GM23338 (cell line): ENCODE measurements at regions not wholly inside any gene's neighbourhood (a gene's known extent, or its start where the extent isn't known, plus 50 kb on each side); places are given as distances from the start of the nearest gene placed in this dataset.

Experiments
- ATAC-seq: fragments of 200-7000 bp; cut with Tn5 transposase; 3 replicates; pipeline ENCODE4 v1.9.1; 2020
- DNase-seq: peaks from one replicate; pipeline ENCODE4 v3.0.0-alpha.2; 2015; ENCODE audit warnings: low spot score
- H2AFZ ChIP-seq: fragments of 200-600 bp; sonication (generic); 2 replicates; pipeline ENCODE4 v1.8.0; 2016; ENCODE audit warnings: antibody characterized with exemption, mild to moderate bottlenecking, moderate library complexity
- H3F3A ChIP-seq: fragments of 200-600 bp; sonication (generic); replicated peaks from 2 replicates; pipeline ENCODE4 v1.8.0; 2017; ENCODE audit warnings: antibody characterized with exemption, mixed run types, low read depth
- H3K27ac ChIP-seq: fragments of 200-600 bp; sonication (generic); 2 replicates; pipeline ENCODE4 v1.6.1; 2016; ENCODE audit warnings: low read depth
- H3K27me3 ChIP-seq: fragments of 200-600 bp; sonication (generic); 2 replicates; pipeline ENCODE4 v1.8.0; 2016; ENCODE audit warnings: mild to moderate bottlenecking, mixed run types, moderate library complexity; ENCODE audit not compliant: insufficient read depth
- H3K36me3 ChIP-seq: fragments of 200-600 bp; sonication (generic); 2 replicates; pipeline ENCODE4 v1.8.0; 2016; ENCODE audit warnings: mild to moderate bottlenecking; ENCODE audit not compliant: insufficient read depth
- H3K4me1 ChIP-seq: fragments of 200-600 bp; sonication (generic); 2 replicates; pipeline ENCODE4 v1.8.0; 2016; ENCODE audit warnings: mild to moderate bottlenecking, moderate library complexity; ENCODE audit not compliant: insufficient read depth
- H3K4me2 ChIP-seq: fragments of 200-600 bp; sonication (generic); 2 replicates; pipeline ENCODE4 v1.7.1; 2017; ENCODE audit warnings: mixed run types
- H3K4me3 ChIP-seq: fragments of 200-600 bp; sonication (generic); 2 replicates; pipeline ENCODE4 v1.6.1; 2016; ENCODE audit warnings: mixed run types
- H3K79me2 ChIP-seq: fragments of 200-600 bp; sonication (generic); replicated peaks from 2 replicates; pipeline ENCODE4 v1.8.0; 2017; ENCODE audit warnings: mild to moderate bottlenecking; ENCODE audit not compliant: insufficient read depth
- H3K9me2 ChIP-seq: fragments of 200-600 bp; sonication (generic); 2 replicates; pipeline ENCODE4 v1.8.0; 2017; ENCODE audit not compliant: insufficient read depth
- H4K20me1 ChIP-seq: fragments of 200-600 bp; sonication (generic); replicated peaks from 2 replicates; pipeline ENCODE4 v1.8.0; 2017; ENCODE audit warnings: mild to moderate bottlenecking; ENCODE audit not compliant: insufficient read depth
- H3K27ac Mint-ChIP-seq: 2 replicates; pipeline ENCODE4 v1.8.0; 2020; ENCODE audit warnings: inconsistent platforms, mild to moderate bottlenecking, moderate library complexity, mixed read lengths
- H3K27me3 Mint-ChIP-seq: 3 replicates; pipeline ENCODE4 v1.8.0; 2022; ENCODE audit warnings: low read depth, mild to moderate bottlenecking, moderate library complexity, mixed read lengths, inconsistent platforms; ENCODE audit not compliant: insufficient read depth, poor library complexity
- H3K36me3 Mint-ChIP-seq: 3 replicates; pipeline ENCODE4 v1.8.0; 2021; ENCODE audit warnings: low read depth, mild to moderate bottlenecking, inconsistent platforms, moderate library complexity, mixed read lengths
- H3K4me1 Mint-ChIP-seq: 3 replicates; pipeline ENCODE4 v1.8.0; 2020; ENCODE audit warnings: mild to moderate bottlenecking, inconsistent platforms, mixed read lengths
- H3K4me3 Mint-ChIP-seq: 3 replicates; pipeline ENCODE4 v1.8.0; 2021; ENCODE audit warnings: moderate library complexity, mild to moderate bottlenecking, inconsistent platforms, mixed read lengths
- H3K9me3 Mint-ChIP-seq: 3 replicates; pipeline ENCODE4 v1.8.0; 2020; ENCODE audit warnings: moderate library complexity, mild to moderate bottlenecking, inconsistent platforms, mixed read lengths
- CREB1 ChIP-seq: fragments of 250-450 bp; sonication (Bioruptor Pico); IDR thresholded peaks from 2 replicates; pipeline ENCODE4 v1.5.0; 2020; ENCODE audit warnings: low read depth, mild to moderate bottlenecking, moderate library complexity
- EZH2 ChIP-seq: fragments of 200-600 bp; sonication (generic); IDR thresholded peaks from one replicate; pipeline ENCODE4 v1.8.0; 2017; ENCODE audit warnings: antibody characterized with exemption, mild to moderate bottlenecking, low read depth; ENCODE audit not compliant: unreplicated experiment
- JUNB ChIP-seq: IDR thresholded peaks from one replicate; pipeline ENCODE4 v1.6.1; 2016; ENCODE audit warnings: antibody characterized with exemption; ENCODE audit not compliant: unreplicated experiment
- STAT1 ChIP-seq: IDR thresholded peaks from one replicate; pipeline ENCODE4 v1.6.1; 2016; ENCODE audit warnings: antibody characterized with exemption; ENCODE audit not compliant: unreplicated experiment
- ZNF114 ChIP-seq: fragments of 250-450 bp; sonication (Bioruptor Pico); IDR thresholded peaks from 2 replicates; pipeline ENCODE4 v1.5.0; 2020; ENCODE audit warnings: mild to moderate bottlenecking, moderate library complexity
- ZNF462 ChIP-seq: fragments of 250-450 bp; sonication (Bioruptor Pico); IDR thresholded peaks from 2 replicates; pipeline ENCODE4 v1.5.0; 2020; ENCODE audit warnings: mild to moderate bottlenecking, moderate library complexity
- TF ChIP-seq, protein P1 (sequence below): IDR thresholded peaks from one replicate; pipeline ENCODE4 v1.6.1; 2018; ENCODE audit warnings: antibody characterized with exemption; ENCODE audit not compliant: unreplicated experiment
- TF ChIP-seq, protein P2 (sequence below), 2 experiments: fragments of 200-600 bp in 1 of 2; sonication (generic) in 1 of 2; conservative IDR thresholded peaks; 2 replicates each; pipeline versions ENCODE4 v1.5.1 to v1.6.1; 2016 to 2017; ENCODE audit warnings: antibody characterized with exemption in 2 of 2, low read depth in 2 of 2, mild to moderate bottlenecking in 2 of 2, moderate library complexity in 1 of 2

DNA sequence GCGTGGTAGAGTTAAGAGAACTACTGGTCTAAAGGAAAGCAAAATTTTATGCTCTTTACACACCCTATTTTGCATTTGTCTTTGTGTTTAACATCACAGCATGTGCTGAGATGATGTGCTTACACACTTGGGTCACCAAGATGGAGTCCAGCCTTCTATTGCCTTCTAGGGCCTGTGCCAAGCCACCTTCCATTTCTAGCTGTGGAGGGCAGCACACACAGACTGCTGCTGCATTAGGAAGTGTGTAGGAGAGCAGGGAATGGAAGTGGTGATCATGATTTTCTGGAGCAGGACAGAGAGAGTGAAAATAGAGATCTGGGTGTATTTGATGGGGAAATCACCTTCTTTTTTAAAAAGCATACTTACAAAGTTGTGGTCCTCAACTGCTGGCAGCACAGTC, 191.6 kb downstream of the SOX4 start:
- peaks cover 29% of the 10 kb centered on the region for H3K4me1 Mint-ChIP-seq
- TF ChIP-seq, protein P1, sequence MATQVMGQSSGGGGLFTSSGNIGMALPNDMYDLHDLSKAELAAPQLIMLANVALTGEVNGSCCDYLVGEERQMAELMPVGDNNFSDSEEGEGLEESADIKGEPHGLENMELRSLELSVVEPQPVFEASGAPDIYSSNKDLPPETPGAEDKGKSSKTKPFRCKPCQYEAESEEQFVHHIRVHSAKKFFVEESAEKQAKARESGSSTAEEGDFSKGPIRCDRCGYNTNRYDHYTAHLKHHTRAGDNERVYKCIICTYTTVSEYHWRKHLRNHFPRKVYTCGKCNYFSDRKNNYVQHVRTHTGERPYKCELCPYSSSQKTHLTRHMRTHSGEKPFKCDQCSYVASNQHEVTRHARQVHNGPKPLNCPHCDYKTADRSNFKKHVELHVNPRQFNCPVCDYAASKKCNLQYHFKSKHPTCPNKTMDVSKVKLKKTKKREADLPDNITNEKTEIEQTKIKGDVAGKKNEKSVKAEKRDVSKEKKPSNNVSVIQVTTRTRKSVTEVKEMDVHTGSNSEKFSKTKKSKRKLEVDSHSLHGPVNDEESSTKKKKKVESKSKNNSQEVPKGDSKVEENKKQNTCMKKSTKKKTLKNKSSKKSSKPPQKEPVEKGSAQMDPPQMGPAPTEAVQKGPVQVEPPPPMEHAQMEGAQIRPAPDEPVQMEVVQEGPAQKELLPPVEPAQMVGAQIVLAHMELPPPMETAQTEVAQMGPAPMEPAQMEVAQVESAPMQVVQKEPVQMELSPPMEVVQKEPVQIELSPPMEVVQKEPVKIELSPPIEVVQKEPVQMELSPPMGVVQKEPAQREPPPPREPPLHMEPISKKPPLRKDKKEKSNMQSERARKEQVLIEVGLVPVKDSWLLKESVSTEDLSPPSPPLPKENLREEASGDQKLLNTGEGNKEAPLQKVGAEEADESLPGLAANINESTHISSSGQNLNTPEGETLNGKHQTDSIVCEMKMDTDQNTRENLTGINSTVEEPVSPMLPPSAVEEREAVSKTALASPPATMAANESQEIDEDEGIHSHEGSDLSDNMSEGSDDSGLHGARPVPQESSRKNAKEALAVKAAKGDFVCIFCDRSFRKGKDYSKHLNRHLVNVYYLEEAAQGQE: no peak
- TF ChIP-seq JUNB (no peak), ZNF114 (CRISPR knock-in tag) (no peak), STAT1 (no peak), ZNF462 (CRISPR knock-in tag) (no peak), EZH2 (no peak), CREB1 (CRISPR knock-in tag) (no peak)
- TF ChIP-seq, protein P2, sequence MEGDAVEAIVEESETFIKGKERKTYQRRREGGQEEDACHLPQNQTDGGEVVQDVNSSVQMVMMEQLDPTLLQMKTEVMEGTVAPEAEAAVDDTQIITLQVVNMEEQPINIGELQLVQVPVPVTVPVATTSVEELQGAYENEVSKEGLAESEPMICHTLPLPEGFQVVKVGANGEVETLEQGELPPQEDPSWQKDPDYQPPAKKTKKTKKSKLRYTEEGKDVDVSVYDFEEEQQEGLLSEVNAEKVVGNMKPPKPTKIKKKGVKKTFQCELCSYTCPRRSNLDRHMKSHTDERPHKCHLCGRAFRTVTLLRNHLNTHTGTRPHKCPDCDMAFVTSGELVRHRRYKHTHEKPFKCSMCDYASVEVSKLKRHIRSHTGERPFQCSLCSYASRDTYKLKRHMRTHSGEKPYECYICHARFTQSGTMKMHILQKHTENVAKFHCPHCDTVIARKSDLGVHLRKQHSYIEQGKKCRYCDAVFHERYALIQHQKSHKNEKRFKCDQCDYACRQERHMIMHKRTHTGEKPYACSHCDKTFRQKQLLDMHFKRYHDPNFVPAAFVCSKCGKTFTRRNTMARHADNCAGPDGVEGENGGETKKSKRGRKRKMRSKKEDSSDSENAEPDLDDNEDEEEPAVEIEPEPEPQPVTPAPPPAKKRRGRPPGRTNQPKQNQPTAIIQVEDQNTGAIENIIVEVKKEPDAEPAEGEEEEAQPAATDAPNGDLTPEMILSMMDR (conservative IDR thresholded peaks at IDR 0.05; ENCODE audit: low read depth in 2 of 2): 0 out of 4 replicates have a peak, but pooled peaks of 1 of the 2 experiments have one; percentile 15
- no peaks in the 10 kb centered on the region for H3K27me3 ChIP-seq
- peaks cover under 1% of the 10 kb centered on the region; the same call in 1 of the 2 replicates for H3F3A ChIP-seq
- H3K4me3 ChIP-seq: no peak overlapping the region
- H3K9me3 Mint-ChIP-seq: no peaks in the 10 kb centered on the region
- no peak overlapping the region for H2AFZ ChIP-seq
- peaks cover 25% of the 10 kb centered on the region for H3K4me1 ChIP-seq
- H3K27ac ChIP-seq: no peak overlapping the region
- peak overlapping the region; percentile 2; the same call in 1 of the 2 replicates for H3K27ac Mint-ChIP-seq
- H3K36me3 Mint-ChIP-seq: peaks cover 45% of the 10 kb centered on the region
- no peaks in the 10 kb centered on the region for H3K36me3 ChIP-seq
- DNase-seq (no peak), ATAC-seq (peak; percentile 60)
- peaks cover 2% of the 10 kb centered on the region for H3K27me3 Mint-ChIP-seq
- H4K20me1 ChIP-seq: no peaks in the 10 kb centered on the region; the same call in 1 of the 2 replicates
- no peaks in the 10 kb centered on the region for H3K9me2 ChIP-seq
- peaks cover 91% of the 10 kb centered on the region for H3K79me2 ChIP-seq
- no peak overlapping the region for H3K4me3 Mint-ChIP-seq
- H3K4me2 ChIP-seq: no peak overlapping the region
